MCF 10A (cell line): ENCODE measurements at regions not wholly inside any gene's neighbourhood (a gene's known extent, or its start where the extent isn't known, plus 50 kb on each side); places are given as distances from the start of the nearest gene placed in this dataset.

Source experiments
- BruUV-seq: library from RNA; stranded (reverse); fragments of 400-500 nt; replicated peaks from 2 replicates; lab custom pipeline; 2021; lab: Mats Ljungman, UMichigan
- CTCF ChIA-PET: fragments of 300-600 bp; sonication (Branson Sonifier 250); formaldehyde crosslinking; extraction: SDS; loops from one replicate; lab custom pipeline; 2021; ENCODE audit warnings: antibody characterized with exemption, inconsistent platforms; lab: Yijun Ruan, JAX
- POLR2A ChIA-PET: fragments of 300-600, 350-650 bp; sonication (Branson Sonifier 250); formaldehyde crosslinking; extraction: SDS; loops from one replicate; lab custom pipeline; 2020; ENCODE audit warnings: antibody characterized with exemption, inconsistent platforms; lab: Yijun Ruan, JAX
- DNase-seq: peaks from one replicate; pipeline ENCODE4 v3.0.0-alpha.2; 2018; ENCODE audit not compliant: unreplicated experiment
- H3K27ac Mint-ChIP-seq: one replicate; pipeline ENCODE4 v1.8.0; 2022; ENCODE audit warnings: mild to moderate bottlenecking, low read depth, mixed read lengths; ENCODE audit not compliant: unreplicated experiment
- H3K27me3 Mint-ChIP-seq: one replicate; pipeline ENCODE4 v1.8.0; 2022; ENCODE audit warnings: mixed read lengths; ENCODE audit not compliant: insufficient read depth, unreplicated experiment
- H3K36me3 Mint-ChIP-seq: one replicate; pipeline ENCODE4 v1.8.0; 2022; ENCODE audit warnings: mild to moderate bottlenecking, moderate library complexity, mixed read lengths; ENCODE audit not compliant: insufficient read depth, unreplicated experiment
- H3K4me1 Mint-ChIP-seq: one replicate; pipeline ENCODE4 v1.8.0; 2022; ENCODE audit warnings: mixed read lengths; ENCODE audit not compliant: insufficient read depth, unreplicated experiment
- H3K4me3 Mint-ChIP-seq: one replicate; pipeline ENCODE4 v1.8.0; 2022; ENCODE audit warnings: mild to moderate bottlenecking, moderate library complexity, mixed read lengths; ENCODE audit not compliant: unreplicated experiment
- H3K9me3 Mint-ChIP-seq: one replicate; pipeline ENCODE4 v1.8.0; 2022; ENCODE audit warnings: mixed read lengths; ENCODE audit not compliant: unreplicated experiment
- intact Hi-C: fragments of 100-400 bp; cut with micrococcal nuclease; formaldehyde crosslinking; loops from 2 replicates; pipeline ENCODE4 v1.14.1; 2022
- TF ChIP-seq, protein P1 (sequence below): fragments of 200-600 bp; IDR thresholded peaks from one replicate; pipeline ENCODE4 v1.8.0; 2022; ENCODE audit warnings: antibody characterized with exemption, mild to moderate bottlenecking; ENCODE audit not compliant: unreplicated experiment

DNA sequence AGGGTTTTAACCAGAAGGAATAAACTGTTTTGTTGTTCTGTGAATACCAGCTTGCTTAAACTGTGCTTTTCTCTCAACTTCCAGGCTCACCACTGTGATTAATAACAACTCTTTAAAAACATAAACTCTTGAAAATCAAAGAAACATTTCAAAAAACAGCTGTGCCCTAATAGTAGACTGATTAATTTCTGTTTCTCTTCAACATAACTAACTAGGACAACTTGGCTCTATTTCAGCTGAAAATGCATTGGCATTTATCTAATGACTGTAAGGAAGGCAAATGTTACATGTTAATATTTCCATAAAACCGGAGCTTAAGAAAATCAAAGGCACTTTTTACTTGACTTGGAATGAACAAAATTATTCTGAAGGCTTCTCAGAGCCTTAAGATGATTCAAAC lies 656.1 kb upstream of the NEGR1 start:
- TF ChIP-seq, protein P1, sequence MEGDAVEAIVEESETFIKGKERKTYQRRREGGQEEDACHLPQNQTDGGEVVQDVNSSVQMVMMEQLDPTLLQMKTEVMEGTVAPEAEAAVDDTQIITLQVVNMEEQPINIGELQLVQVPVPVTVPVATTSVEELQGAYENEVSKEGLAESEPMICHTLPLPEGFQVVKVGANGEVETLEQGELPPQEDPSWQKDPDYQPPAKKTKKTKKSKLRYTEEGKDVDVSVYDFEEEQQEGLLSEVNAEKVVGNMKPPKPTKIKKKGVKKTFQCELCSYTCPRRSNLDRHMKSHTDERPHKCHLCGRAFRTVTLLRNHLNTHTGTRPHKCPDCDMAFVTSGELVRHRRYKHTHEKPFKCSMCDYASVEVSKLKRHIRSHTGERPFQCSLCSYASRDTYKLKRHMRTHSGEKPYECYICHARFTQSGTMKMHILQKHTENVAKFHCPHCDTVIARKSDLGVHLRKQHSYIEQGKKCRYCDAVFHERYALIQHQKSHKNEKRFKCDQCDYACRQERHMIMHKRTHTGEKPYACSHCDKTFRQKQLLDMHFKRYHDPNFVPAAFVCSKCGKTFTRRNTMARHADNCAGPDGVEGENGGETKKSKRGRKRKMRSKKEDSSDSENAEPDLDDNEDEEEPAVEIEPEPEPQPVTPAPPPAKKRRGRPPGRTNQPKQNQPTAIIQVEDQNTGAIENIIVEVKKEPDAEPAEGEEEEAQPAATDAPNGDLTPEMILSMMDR, result no peak
- no peaks in the 10 kb centered on the region for H3K36me3 Mint-ChIP-seq
- H3K9me3 Mint-ChIP-seq, result no peaks in the 10 kb centered on the region
- ChIA-PET POLR2A (no interaction called here), CTCF (interaction anchor here (0.7 kb wide), 1 partner anchor 14 kb away, joined by 3 read pairs; no protein-coding TSS in a partner anchor)
- intact Hi-C loops, result no loop called here
- H3K27ac Mint-ChIP-seq, result no peak overlapping the region
- H3K4me3 Mint-ChIP-seq, result no peak overlapping the region
- no TSS peak for BruUV-seq
- DNase-seq, result no peak
- H3K4me1 Mint-ChIP-seq, result no peaks in the 10 kb centered on the region
- no peaks in the 10 kb centered on the region for H3K27me3 Mint-ChIP-seq

- Mint-ChIP-seq H3K4me1 (no peaks in the 10 kb centered on the region), H3K9me3 (no peaks in the 10 kb centered on the region), H3K36me3 (no peaks in the 10 kb centered on the region), H3K4me3 (no peak overlapping the region), H3K27me3 (no peaks in the 10 kb centered on the region), H3K27ac (no peak overlapping the region)
- ChIA-PET CTCF (interaction anchor here (0.7 kb wide), 1 partner anchor 13 kb away, joined by 3 read pairs; no protein-coding TSS in a partner anchor), POLR2A (no interaction called here)
- BruUV-seq, result no TSS peak
- intact Hi-C loops, result no loop called here
- DNase-seq, result no peak
- TF ChIP-seq, protein P1, result no peak
These were observed 655.6 kb upstream of the NEGR1 start for GRCh38 chr1:72937905-72938304.

DNA sequence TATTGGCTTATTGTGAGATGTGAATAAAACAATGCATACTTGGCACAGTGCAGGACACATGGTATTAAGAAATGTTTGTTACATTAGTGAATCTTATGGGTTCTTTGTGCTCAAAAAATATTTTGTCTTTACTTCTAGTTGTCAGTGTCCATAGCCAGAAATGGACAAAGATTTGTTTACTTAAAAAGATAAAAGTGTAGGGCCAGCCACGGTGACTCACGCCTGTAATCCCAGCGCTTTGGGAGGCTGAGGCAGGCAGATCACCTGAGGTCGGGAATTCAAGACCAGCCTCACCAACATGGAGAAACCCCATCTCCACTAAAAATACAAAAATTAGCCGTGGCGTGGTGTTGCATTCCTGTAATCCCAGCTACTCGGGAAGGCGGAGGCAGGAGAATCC lies 654.6 kb upstream of the NEGR1 start:
- no peak overlapping the region for H3K27ac Mint-ChIP-seq
- H3K4me1 Mint-ChIP-seq, result no peaks in the 10 kb centered on the region
- no peak overlapping the region for H3K4me3 Mint-ChIP-seq
- CTCF ChIA-PET, result no interaction called here
- POLR2A ChIA-PET, result no interaction called here
- BruUV-seq, result no TSS peak
- intact Hi-C loops, result no loop called here
- TF ChIP-seq, protein P1, result no peak
- H3K27me3 Mint-ChIP-seq, result no peaks in the 10 kb centered on the region
- no peak for DNase-seq
- no peaks in the 10 kb centered on the region for H3K36me3 Mint-ChIP-seq
- no peaks in the 10 kb centered on the region for H3K9me3 Mint-ChIP-seq

DNA sequence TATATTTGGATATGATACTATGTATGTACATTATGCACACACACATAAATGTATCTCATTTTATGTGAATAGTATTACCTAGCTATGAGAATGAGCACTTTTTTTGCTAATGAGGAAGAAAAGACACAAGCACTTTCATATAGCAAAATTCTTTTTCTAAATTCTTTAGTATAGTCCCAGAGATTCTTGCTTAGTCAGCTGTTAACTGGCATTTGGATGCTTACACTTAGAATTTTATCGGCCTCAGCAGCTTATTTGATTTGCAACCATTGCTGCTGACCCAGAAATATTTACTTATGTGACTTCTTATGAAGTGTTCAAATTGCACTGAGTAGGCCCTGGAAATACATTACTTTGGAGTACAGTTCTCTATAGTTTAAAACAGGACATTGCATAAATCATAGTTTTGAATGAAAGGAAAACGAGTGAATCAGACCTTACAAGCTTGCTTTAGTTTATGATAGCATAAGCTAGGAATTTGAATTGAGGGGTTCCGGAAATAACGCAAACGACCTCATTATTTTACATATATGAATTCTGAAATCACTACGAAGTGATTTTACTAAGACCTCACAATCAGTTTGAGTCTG lies 653.9 kb upstream of the NEGR1 start:
- CTCF ChIA-PET, result no interaction called here
- DNase-seq, result no peak
- BruUV-seq, result no TSS peak

More for the DNA sequence above, 653.9 kb upstream of the NEGR1 start:
- H3K27ac Mint-ChIP-seq, result no peak overlapping the region
- H3K27me3 Mint-ChIP-seq, result no peaks in the 10 kb centered on the region
- intact Hi-C loops, result no loop called here
- no peaks in the 10 kb centered on the region for H3K4me1 Mint-ChIP-seq
- no peaks in the 10 kb centered on the region for H3K9me3 Mint-ChIP-seq
- POLR2A ChIA-PET, result no interaction called here
- H3K36me3 Mint-ChIP-seq, result no peaks in the 10 kb centered on the region
- TF ChIP-seq, protein P1, result no peak
- H3K4me3 Mint-ChIP-seq, result no peak overlapping the region
